Hepatocyte (in vitro differentiated cells): ENCODE measurements at regions not wholly inside any gene's neighbourhood (a gene's known extent, or its start where the extent isn't known, plus 50 kb on each side); places are given as distances from the start of the nearest gene placed in this dataset.

ENCODE experiments used
- CTCF ChIP-seq: fragments of 200-600 bp; sonication (generic); IDR thresholded peaks from 2 replicates; pipeline ENCODE4 v1.5.1; 2016; ENCODE audit warnings: antibody characterized with exemption, mild to moderate bottlenecking; ENCODE audit not compliant: poor library complexity
- EZH2 ChIP-seq: fragments of 200-600 bp; sonication (generic); IDR thresholded peaks from 2 replicates; pipeline ENCODE4 v1.6.1; 2016; ENCODE audit warnings: antibody characterized with exemption, mild to moderate bottlenecking, borderline replicate concordance

- TF ChIP-seq CTCF, result no peak
- no peak for TF ChIP-seq EZH2
Observed at GRCh38 chr6:95511404-95511803, 65.9 kb upstream of the MANEA start.
